OCI-LY1 (cell line): ENCODE measurements at regions not wholly inside any gene's neighbourhood (a gene's known extent, or its start where the extent isn't known, plus 50 kb on each side); places are given as distances from the start of the nearest gene placed in this dataset.

ENCODE experiments used
- CTCF ChIP-seq: fragments of 200-600 bp; sonication (generic), shearing (Covaris generic); IDR thresholded peaks from 2 replicates; pipeline ENCODE4 v1.5.1; 2017; ENCODE audit warnings: mild to moderate bottlenecking, antibody characterized with exemption, low read length, moderate library complexity, mixed read lengths
- EZH2 ChIP-seq: fragments of 200-600 bp; sonication (generic), shearing (Covaris generic); IDR thresholded peaks from 2 replicates; pipeline ENCODE4 v1.8.0; 2017; ENCODE audit warnings: borderline replicate concordance, mixed run types, mild to moderate bottlenecking, antibody characterized with exemption, low read length, moderate library complexity, mixed read lengths

DNA sequence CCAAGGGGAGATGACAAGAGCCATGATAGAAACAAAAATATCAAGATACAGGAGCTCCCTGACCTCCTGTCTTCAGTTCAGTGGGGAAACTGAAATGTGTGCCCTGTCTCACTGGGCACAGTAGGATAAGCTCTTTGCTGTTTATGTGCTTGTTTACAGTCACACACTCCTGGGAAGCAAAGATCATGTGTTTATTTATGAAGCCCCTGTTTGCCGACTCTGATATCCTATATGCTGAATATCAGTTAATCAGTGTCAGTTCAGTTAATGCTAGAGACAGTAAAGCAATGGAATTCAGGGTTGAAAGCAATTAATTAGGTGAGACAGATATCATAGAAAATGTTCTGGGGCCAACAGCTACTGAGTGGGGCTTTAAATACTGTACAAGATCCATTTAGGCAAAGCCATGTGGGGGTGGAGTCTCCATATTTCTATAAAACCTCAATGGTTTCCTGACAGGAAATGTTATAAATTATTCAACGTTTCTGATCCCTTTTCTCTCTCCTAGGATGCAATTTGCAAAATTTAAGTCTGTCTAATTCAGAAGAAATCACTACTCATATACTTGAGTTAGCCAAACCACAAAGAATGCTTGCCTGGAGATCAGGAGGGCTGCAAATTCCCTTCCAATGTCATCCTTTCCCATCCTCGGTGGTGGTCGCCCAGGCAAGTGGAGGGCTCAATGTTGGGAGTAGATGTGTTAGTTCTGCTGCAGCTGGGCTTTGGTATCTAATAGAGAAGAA, 551.3 kb downstream of the CMPK2 start:
- TF ChIP-seq CTCF (no peak), EZH2 (no peak)
